Endothelial cell of hepatic sinusoid (primary cell): ENCODE measurements at regions not wholly inside any gene's neighbourhood (a gene's known extent, or its start where the extent isn't known, plus 50 kb on each side); places are given as distances from the start of the nearest gene placed in this dataset.
"Not testable (repeated sequence)": the region's sequence is repeated elsewhere in the genome, so short reads cannot be mapped to it uniquely, and the experiment has no call there.

ENCODE experiments used
- in situ Hi-C: cut with HindIII; loops from 2 replicates; pipeline ENCODE4 v1.10.0; 2017; ENCODE audit warnings: low sequenced_read_pairs

GRCh38 chr13:61358599-61358998, 57.0 kb downstream of the PCDH20 start:
- in situ Hi-C loops = no loop called here

DNA sequence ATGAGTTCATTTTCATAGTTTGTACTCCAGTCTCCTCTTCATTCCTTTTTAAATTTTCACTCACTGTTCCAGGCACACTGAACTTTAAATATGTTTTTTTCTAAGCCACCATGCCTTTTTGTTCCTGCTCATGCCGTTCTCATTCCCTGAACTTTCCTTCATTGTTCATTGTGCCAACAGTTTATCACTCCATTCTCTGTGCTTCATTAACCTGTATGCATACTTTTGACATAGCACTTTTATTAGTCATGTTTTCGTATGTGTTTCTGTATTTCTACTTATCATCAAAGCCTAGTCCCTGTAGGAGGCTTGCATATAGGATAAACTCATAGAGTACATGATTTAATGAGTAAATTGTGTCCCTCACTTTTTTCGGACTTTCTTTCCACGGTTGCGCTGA, 65.3 kb downstream of the PCDH20 start:
- in situ Hi-C loops = no loop called here

DNA sequence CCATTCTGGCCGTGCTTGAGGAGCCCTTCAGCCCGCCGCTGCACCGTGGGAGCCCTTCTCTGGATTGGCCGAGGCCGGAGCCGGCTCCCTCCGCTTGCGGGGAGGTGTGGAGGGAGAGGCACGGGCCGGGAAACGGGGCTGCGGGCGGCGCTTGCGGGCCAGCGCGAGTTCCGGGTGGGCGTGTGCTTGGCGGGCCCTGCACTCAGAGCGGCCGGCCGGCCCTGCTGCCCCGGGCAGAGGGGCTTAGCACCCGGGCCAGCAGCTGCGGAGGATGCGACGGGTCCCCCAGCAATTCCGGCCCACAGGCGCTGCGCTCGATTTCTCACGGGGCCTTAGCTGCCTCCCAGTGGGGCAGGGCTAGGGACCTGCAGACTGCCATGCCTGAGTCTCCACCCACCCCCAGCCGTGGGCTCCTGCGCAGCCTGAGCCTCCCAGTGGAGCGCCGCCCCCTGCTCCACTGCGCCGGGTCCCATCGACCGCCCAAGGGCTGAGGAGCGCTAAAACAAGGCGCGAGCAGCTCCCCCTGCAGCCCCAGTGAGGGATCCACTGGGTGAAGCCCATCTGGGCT, 76.5 kb downstream of the PCDH20 start:
- in situ Hi-C loops = no loop called here

DNA sequence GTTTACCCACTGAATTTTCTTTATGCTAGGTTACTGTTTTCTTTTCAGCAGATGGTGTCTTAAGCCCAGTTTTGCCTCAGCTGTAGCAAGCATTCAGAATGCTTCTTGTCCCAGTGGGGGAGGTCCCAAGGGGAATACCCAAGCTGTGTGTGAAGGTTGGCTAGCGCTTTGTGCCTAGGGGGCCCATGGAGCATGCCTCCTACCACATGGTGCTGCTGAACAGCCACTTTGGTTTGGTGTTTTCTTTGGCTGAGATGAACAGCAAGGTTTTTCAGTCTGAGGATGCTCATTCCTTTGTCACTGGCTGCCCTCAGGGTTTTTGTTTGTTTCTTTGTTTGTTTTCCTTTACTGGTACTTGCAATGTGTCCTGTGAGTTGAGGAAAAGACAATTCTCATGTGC, 99.0 kb downstream of the PCDH20 start:
- in situ Hi-C loops = no loop called here

DNA sequence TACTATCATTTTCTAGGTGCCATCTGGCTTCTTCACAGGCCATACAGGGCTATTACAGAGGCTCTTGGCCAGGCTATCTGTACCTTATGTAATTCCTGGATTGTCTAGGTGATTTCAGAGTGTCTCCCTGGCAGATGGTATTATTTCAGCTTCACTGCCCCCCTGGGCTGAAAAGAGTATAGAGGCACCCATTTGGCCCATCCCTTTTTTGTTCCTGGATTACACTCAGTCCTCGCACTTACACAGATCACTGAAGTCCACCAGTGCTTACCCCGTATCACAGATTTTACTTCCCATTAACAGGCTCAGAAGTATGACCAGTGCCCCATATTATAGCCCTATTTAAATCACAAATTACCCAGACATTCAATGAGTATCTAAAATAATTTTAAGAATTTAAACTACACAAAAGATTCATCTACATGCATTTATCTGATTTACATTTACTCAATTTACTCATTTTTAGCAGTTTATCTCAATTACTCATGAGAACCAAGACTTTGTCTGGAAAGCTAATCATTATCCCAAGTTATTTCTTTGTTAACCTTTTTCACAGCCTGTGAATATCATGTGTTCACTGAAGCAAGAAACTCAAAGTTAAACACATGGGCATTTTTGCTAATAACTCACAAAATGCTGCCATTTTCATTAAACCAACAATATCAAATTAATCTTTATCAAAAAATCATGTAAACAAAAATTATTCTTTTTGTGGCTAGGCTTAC, 121.0 kb downstream of the PCDH20 start:
- in situ Hi-C loops = no loop called here

DNA sequence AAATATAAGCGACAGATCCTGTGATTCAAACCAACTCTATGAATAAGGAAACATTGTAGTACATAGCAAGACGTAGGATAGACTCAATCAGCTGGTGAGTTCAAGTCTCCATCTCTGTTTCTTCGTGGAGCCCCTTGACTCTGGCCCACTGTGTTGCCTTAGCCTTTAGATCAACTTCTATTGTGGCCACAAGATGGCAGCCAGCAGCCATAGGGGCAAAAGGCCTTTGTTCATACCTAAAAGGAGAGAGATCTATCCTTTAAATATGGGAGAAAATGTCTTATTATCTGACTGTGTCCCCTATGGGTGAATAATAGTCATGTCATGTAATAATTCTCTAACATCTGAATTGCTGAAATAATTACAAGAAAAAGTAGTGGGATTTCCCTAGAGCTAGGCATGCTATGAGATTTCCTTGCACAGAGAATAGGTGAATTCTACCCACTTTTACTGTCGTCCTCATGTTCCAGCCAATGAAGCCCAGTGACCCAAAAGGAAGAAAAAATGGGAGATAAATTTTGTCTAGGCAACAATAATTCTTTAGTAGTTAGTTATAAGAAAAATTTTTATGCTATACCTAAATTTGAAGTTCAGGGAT, 129.4 kb downstream of the PCDH20 start:
- in situ Hi-C loops = no loop called here

DNA sequence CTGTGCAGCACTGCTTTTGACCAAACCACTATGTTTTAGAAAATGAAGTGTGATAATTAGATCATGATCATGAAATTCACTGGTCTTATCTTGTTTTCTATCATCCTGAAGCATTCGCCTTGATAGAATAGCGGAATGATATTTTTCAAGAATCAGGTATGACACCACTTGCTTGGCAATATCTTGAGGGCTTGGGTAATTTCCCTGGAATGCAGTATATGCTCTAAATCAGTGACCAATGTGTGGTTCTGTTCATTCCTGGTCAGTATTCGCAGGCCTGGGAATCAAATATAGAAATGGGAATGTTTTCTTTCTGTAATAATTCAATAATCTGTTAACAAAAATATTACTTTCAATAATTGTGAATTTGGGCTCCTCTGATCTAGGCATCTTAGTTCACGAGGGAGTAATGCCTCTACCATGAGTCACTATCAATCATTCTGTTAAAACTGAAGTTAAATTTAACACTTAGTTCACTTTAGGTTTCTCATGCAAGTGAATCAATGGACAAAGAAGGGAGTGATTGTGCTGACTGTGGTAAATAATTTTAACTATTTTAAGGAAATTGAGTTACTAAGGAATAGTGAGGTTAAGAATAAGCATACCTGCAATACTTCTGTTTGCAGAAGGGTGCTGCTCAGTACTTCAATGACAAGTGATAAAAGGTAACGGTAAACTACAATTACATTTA, 137.9 kb downstream of the PCDH20 start:
- in situ Hi-C loops = no loop called here

- in situ Hi-C loops = no loop called here
These were observed 138.6 kb downstream of the PCDH20 start for GRCh38 chr13:61277088-61277487.

- in situ Hi-C loops = no loop called here
These were observed 139.2 kb downstream of the PCDH20 start for GRCh38 chr13:61276401-61276800.

DNA sequence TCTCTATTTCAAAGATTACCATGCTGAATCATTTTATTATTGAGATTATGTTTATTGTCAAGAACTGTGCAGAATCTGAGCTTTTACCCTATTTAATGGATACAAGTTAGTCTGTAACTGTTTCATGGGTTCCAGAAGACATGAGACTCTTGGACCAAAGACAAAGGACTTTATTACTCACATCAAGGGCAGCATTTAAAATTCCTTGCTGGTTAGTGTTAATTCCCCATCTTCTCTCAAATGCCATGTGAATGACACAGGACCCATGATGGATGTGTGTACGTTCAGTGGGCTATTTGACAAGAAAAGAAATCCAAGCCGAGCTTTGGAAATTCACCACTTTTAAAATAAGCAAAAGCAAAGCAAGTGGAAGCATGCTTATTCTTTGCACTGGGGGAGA, 139.9 kb downstream of the PCDH20 start:
- in situ Hi-C loops = no loop called here

DNA sequence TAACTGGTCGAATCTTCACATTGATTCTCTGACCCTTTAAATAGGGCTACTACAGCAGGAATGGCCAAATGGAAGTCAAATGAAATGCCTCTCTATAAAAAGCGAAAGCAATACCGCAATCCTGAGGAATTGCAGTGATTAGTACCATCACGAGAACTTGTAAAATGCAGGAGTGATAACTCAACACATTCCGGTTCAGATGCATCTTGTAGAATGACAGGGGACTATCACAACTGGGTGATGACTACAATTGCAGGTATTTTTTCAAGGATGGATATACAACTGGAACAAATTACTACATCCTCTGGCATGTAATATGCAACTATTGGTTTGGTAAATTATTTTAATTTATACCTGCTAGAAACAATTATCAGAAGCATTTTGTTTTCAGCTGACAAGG, 140.4 kb downstream of the PCDH20 start:
- in situ Hi-C loops = no loop called here

DNA sequence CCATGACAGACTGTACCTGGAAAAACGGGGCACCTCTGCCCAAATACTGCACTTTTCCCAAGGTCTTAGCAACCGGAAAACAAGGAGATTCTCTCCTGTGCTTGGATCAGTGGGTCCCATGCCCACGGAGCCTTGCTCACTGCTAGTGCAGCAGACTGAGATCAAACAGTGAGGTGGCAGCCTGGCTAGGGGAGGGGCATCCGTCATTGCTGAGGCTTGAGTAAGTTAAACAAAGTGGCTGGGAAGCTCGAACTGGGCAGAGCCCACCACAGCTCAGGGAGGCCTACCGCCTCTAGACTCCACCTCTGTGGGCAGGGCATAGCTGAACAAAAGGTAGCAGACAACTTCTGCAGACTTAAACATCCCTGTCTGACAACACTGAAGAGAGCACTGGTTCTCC, 148.8 kb downstream of the PCDH20 start:
- in situ Hi-C loops = not testable (repeated sequence)

DNA sequence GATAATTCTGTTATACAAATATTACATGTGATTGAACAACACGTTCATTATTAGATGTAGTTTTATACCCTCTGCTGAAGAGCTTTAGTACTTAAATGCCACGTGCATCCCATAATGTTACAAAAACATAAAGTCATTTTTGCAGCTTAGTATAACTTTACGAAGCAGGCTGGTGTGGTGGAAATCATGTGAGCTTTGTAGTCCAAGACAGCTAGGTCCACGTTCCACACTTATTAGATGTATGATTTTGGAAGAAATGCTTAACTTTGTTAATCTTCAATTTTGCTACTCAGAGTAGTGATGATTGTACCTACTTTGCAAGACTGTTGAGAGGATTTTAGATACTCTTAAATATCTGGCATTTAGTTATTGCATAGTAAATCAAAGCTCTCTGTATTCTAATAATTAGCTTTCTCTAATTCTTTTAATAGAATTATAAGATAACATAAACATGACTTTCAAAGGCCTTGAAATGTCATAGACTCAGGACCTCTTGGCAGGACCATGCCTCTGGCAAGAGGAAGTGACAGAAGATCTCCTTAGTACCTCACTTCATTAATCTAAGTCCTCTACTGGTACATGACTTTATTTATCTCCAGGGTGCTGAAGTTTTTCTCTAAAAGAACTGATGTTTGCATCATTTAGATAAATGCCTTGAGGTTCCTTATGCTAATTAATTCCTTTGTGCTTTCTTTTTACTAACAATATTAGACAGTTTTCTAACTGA, 153.7 kb downstream of the PCDH20 start:
- in situ Hi-C loops = no loop called here

DNA sequence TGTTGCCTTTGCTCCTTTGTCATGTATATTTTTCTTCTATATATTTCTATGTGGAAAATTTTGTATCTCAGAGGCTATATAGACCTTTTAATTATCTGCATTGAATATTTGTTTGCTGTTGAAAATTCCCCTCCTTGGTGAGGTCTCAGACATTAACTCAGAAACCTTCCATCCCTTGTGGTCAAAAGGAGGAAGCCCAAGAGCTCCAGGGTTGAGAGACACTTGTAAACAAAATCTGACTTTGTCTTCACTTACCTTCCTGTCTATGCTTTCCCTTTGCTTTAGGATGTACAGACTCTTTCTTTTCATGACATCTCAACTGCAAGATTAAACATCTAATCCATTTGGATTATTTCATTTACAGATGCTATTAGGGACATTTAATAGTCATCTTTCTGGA, 157.5 kb downstream of the PCDH20 start:
- in situ Hi-C loops = no loop called here

DNA sequence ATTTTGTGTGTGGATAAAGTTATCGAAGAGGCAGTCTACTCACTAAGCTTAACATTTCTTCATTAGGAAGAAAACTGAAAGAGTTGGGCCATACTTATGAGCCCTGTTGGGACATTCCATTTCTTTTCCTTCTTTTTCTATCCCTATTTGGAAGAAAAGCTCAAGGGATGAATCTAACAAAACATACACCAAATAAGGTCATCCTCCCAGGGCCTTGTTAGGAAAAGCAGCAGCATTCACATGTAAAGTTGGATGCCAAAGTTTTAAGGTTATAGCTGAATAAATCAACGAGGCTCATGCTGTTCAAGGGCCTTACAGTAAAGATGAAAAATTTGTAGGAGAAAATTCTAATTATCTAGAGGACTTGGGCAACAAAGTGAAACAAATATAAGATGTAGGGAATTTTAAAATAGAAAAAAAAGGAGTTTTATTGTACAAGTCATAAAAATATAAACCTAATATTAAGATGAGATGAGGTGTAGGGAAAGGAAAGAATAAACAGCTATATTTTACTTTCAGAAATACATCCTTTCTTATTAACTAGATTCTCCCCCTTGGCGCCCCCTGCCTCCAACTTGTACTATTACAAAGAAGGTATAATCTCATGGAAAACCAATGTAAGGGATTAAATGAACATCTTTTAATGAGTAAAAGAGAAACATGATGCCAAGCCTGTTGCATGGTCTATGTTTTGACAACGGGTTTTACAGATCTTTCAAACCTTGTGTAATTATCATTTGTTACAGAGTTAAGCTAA, 160.4 kb downstream of the PCDH20 start:
- in situ Hi-C loops = no loop called here

DNA sequence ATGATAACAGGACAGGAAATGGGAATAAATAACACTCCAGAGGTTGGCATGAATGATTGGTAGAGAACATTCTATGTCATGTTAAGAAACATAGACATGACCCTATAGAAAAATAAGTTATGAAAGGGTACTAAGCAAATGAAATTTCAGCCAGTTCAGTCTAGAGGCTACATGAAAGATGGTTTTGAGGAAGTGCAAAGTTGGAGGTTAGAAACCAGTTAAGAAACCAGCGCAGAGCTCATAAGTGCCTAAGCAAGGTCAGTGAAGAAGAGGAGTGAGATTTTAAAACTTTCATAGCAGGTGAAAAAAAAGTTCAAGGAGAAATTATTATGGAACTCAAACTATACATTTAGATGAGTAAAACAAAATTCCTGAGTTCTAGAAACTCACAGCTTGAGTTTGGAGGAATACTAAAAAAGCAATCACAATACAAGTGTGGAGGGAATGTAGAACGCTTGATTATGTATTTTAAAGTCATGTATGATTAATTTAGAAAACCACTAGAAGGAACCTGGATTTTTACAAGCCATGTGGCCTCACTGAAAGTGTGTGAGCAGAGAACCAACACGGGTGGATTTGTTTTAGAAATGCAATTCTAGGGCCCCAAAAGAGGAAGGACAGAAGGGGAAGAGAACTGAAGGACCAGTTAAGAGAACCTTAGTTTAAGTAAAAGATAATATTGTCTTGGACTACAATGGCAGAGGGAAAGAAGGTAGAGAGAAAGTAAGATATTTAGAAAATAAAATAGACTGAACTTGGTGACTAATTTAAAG, 162.4 kb downstream of the PCDH20 start:
- in situ Hi-C loops = no loop called here

DNA sequence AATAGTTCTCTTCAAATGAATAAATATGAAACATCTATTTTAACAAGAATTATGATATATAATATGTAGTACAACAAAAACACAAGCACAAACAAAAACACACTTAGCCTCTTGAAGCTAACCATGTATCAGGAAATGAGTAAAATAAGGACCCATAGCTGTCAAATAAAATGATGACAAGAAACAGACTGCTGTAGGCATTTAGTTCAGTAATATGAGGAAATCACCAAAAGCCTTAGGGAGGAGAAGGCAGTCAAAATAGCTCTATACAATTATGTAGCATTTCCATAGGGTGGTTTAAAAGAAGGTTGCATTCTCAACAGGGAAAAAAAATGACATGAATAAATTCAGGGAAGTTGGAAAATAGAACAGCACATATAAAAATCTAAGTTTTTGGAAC, 163.4 kb downstream of the PCDH20 start:
- in situ Hi-C loops = no loop called here

- in situ Hi-C loops = no loop called here
These were observed 168.3 kb downstream of the PCDH20 start for GRCh38 chr13:61247149-61247936.

DNA sequence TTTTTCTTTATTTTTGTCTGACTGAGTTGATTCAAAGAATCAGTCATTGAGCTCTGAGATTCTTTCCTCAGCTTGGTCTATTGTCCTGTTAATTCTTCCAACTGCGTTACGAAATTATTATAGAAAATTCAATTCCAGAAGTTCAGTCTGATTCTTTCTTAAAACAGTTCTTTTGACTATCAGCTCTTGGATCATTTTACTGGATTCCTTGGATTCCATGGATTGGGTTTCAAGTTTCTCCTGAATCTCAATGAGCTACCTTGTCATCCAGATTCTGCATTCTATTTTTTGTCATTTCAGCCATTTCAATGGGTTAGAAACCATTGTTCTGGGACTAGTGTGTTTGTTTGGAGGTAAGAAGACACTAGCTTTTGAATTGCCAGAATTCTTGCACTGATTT, 169.3 kb downstream of the PCDH20 start:
- in situ Hi-C loops = no loop called here
